HFFc6 (cell line): ENCODE measurements at regions not wholly inside any gene's neighbourhood (a gene's known extent, or its start where the extent isn't known, plus 50 kb on each side); places are given as distances from the start of the nearest gene placed in this dataset.

Experiments used
- DNase-seq: peaks from one replicate; pipeline ENCODE4 v3.0.0-alpha.2; 2018
- H3K27ac Mint-ChIP-seq: 2 replicates; pipeline ENCODE4 v1.8.0; 2020; ENCODE audit warnings: mild to moderate bottlenecking, mixed read lengths
- H3K27me3 Mint-ChIP-seq: 2 replicates; pipeline ENCODE4 v1.8.0; 2021; ENCODE audit warnings: mild to moderate bottlenecking, moderate library complexity, mixed read lengths; ENCODE audit not compliant: insufficient read depth
- H3K36me3 Mint-ChIP-seq: 2 replicates; pipeline ENCODE4 v1.8.0; 2021; ENCODE audit warnings: low read depth, mixed read lengths
- H3K4me1 Mint-ChIP-seq: 2 replicates; pipeline ENCODE4 v1.8.0; 2020; ENCODE audit warnings: low read depth, mixed read lengths
- H3K4me3 Mint-ChIP-seq: 2 replicates; pipeline ENCODE4 v1.8.0; 2020; ENCODE audit warnings: mild to moderate bottlenecking, moderate library complexity, mixed read lengths
- H3K9me3 Mint-ChIP-seq: 2 replicates; pipeline ENCODE4 v1.8.0; 2020; ENCODE audit warnings: mild to moderate bottlenecking, mixed read lengths
- CTCF ChIP-seq: fragments of 200-600 bp; sonication (generic); IDR thresholded peaks from 2 replicates; pipeline ENCODE4 v1.5.0; 2021; ENCODE audit warnings: antibody characterized with exemption, mild to moderate bottlenecking

DNA sequence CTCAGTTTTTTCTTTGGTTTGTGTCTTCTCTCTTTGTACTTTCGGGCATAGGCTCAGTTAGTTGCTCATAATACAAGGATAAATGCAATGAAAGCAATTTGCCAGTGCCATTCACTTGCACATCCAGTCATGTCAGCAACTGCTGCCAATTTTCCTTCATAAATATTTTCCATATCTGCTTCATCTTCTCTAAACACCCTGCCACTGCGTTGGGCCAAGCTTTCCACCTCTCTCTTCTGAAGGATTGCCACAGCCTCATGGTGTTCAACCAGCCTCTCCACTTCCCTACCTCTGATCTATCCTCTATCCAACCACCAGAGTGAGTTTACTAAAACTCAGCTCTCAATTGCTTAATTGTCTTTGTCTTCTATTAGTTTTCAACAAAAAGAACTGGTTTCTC lies 192.5 kb upstream of the ZNF462 start:
- Mint-ChIP-seq H3K4me3 (no peak overlapping the region), H3K4me1 (no peaks in the 10 kb centered on the region), H3K27me3 (no peaks in the 10 kb centered on the region), H3K36me3 (no peaks in the 10 kb centered on the region), H3K9me3 (peaks cover 20% of the 10 kb centered on the region), H3K27ac (no peak overlapping the region)
- no peak for DNase-seq
- no peak for TF ChIP-seq CTCF

DNA sequence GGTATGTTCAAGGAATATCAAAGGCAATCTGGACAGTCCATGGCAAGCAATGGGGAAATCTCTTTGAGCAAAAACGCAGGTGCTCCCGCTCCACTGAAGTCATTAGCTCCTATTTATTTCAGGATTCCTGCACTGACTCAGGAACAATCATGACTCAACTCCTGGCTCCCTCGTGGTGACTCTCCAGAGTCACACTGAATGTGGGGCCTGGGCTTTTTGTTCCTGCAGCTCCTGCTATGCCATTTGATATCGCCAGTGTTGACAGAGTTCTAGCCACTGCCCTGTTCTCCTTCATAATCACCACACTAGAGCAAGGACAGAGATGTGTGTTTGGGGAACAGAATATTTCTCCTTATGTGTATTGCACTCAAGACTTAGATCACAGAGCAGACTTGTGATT lies 187.2 kb upstream of the ZNF462 start:
- no peak for TF ChIP-seq CTCF
- no peak overlapping the region for H3K4me3 Mint-ChIP-seq
- H3K27me3 Mint-ChIP-seq = peaks cover 2% of the 10 kb centered on the region; the same call in 1 of the 2 replicates

DNA sequence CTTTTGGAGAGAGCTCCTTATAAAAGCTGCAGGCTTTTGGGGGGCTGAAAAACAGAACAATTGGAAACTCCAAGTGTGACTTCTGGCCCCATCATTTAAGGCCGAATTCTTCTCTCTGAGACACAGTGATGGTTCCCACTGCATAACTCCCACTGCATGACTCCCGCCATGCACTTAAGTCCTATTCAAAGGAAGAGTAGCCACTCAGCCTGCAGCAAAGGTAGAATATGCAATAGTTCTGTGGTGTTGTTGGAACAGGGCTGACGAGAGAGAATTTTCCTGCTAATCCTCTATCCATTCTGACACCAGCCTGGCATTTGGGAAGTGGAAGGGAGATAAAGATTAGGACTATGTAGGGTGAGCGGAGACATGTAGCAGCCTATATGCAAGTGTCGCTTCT lies 185.6 kb upstream of the ZNF462 start:
- H3K36me3 Mint-ChIP-seq = no peaks in the 10 kb centered on the region
- no peak overlapping the region for H3K4me3 Mint-ChIP-seq
- peaks cover 2% of the 10 kb centered on the region; the same call in 1 of the 2 replicates for H3K27me3 Mint-ChIP-seq
- no peaks in the 10 kb centered on the region for H3K4me1 Mint-ChIP-seq
- no peak overlapping the region for H3K27ac Mint-ChIP-seq
- no peak for DNase-seq
- H3K9me3 Mint-ChIP-seq = peaks cover 9% of the 10 kb centered on the region; the same call in 1 of the 2 replicates
- TF ChIP-seq CTCF = no peak

More for the DNA sequence above, 187.2 kb upstream of the ZNF462 start:
- no peak overlapping the region for H3K27ac Mint-ChIP-seq
- peaks cover 9% of the 10 kb centered on the region; the same call in 1 of the 2 replicates for H3K9me3 Mint-ChIP-seq
- DNase-seq = no peak
- no peaks in the 10 kb centered on the region for H3K36me3 Mint-ChIP-seq
- H3K4me1 Mint-ChIP-seq = no peaks in the 10 kb centered on the region

- no peak for DNase-seq
- no peak overlapping the region for H3K4me3 Mint-ChIP-seq
- H3K36me3 Mint-ChIP-seq = no peaks in the 10 kb centered on the region
- H3K27ac Mint-ChIP-seq = no peak overlapping the region
- no peaks in the 10 kb centered on the region for H3K4me1 Mint-ChIP-seq
- peaks cover 9% of the 10 kb centered on the region; the same call in 1 of the 2 replicates for H3K9me3 Mint-ChIP-seq
- H3K27me3 Mint-ChIP-seq = peaks cover 2% of the 10 kb centered on the region; the same call in 1 of the 2 replicates
- no peak for TF ChIP-seq CTCF
Measured at GRCh38 chr9:106677830-106678229, 185.1 kb upstream of the ZNF462 start.

DNA sequence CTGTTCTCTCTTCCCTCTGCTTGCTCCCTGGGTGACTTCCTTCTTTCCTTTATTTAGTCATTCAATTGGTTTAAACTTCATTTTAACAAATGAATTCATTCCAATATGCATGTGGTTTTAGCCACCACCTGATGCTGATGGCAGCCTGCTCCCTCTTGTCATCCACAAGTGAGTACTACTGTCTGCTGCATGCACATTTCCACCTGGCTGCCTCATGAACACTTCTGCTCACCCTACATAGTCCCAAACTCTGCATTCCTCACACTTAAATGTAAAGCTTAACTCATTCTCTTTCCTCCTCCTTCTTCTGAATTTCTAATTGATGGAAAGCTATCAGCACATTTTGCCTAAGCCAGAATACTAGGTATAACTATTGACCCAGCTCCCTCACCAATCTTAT lies 184.7 kb upstream of the ZNF462 start:
- no peak for TF ChIP-seq CTCF
- Mint-ChIP-seq H3K4me1 (no peaks in the 10 kb centered on the region), H3K4me3 (no peak overlapping the region), H3K36me3 (no peaks in the 10 kb centered on the region), H3K27me3 (peaks cover 2% of the 10 kb centered on the region; the same call in 1 of the 2 replicates), H3K27ac (no peak overlapping the region), H3K9me3 (peaks cover 9% of the 10 kb centered on the region; the same call in 1 of the 2 replicates)
- no peak for DNase-seq

DNA sequence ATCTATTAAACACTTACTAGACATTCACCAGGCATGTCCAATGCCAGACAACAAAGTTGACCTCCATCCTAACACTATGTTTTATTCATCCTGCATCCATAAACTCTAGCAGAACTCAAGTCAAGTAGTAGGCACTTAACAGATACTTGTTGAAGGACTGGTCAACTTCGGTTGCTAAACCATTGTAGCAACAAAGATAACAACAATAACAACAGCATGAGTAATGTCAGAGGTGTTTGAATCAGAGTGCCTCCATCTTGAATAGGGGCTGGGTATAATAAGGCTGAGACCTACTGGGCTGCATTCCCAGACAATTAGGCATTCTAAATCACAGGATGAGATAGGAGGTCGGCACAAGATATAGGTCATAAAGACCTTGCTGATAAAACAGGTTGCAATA lies 180.5 kb upstream of the ZNF462 start:
- Mint-ChIP-seq H3K36me3 (no peaks in the 10 kb centered on the region), H3K4me3 (no peak overlapping the region), H3K4me1 (no peaks in the 10 kb centered on the region), H3K9me3 (peaks cover 8% of the 10 kb centered on the region), H3K27ac (no peak overlapping the region), H3K27me3 (peaks cover 2% of the 10 kb centered on the region; the same call in 1 of the 2 replicates)
- no peak for TF ChIP-seq CTCF
- DNase-seq = no peak
